HAP-1 (cell line): ENCODE measurements at regions not wholly inside any gene's neighbourhood (a gene's known extent, or its start where the extent isn't known, plus 50 kb on each side); places are given as distances from the start of the nearest gene placed in this dataset.

Experiments
- DNase-seq, 2 experiments: peaks; one replicate each; pipeline ENCODE4 v3.0.0-alpha.2; 2016 to 2020; ENCODE audit warnings: low spot score in 2 of 2
- H3K27me3 ChIP-seq: fragments of 250-450 bp; sonication (Bioruptor Pico); 2 replicates; pipeline ENCODE4 v1.5.1; 2020; ENCODE audit warnings: low read depth, mild to moderate bottlenecking, moderate library complexity
- H3K36me3 ChIP-seq: fragments of 250-450 bp; sonication (Bioruptor Pico); replicated peaks from 2 replicates; pipeline ENCODE4 v1.5.1; 2020; ENCODE audit warnings: mild to moderate bottlenecking
- H3K4me1 ChIP-seq: fragments of 250-450 bp; sonication (Bioruptor Pico); 2 replicates; pipeline ENCODE4 v1.5.1; 2020; ENCODE audit warnings: mild to moderate bottlenecking
- H3K4me3 ChIP-seq: fragments of 250-450 bp; sonication (Bioruptor Pico); 2 replicates; pipeline ENCODE4 v1.5.1; 2020; ENCODE audit warnings: mild to moderate bottlenecking, moderate library complexity
- H3K9me3 ChIP-seq: fragments of 250-450 bp; sonication (Bioruptor Pico); 2 replicates; pipeline ENCODE4 v1.5.1; 2020; ENCODE audit warnings: mild to moderate bottlenecking, moderate library complexity
- in situ Hi-C: fragments of 300-500 bp; cut with MboI; formaldehyde crosslinking; loops from 3 replicates; pipeline ENCODE4 v1.14.3; 2020; ENCODE audit warnings: low sequenced_read_pairs, inconsistent platforms, mixed read lengths

- DNase-seq, result no peak
- no peaks in the 10 kb centered on the region for H3K9me3 ChIP-seq
- H3K4me1 ChIP-seq, result no peaks in the 10 kb centered on the region
- in situ Hi-C loops, result no loop called here
- H3K4me3 ChIP-seq, result no peak overlapping the region
- no peaks in the 10 kb centered on the region for H3K36me3 ChIP-seq
- H3K27me3 ChIP-seq, result no peaks in the 10 kb centered on the region
Observed at GRCh38 chr18:24757134-24757533, 296.7 kb downstream of the HRH4 start.

- in situ Hi-C loops, result no loop called here
- H3K4me1 ChIP-seq, result no peaks in the 10 kb centered on the region
- no peak for DNase-seq
- no peaks in the 10 kb centered on the region for H3K27me3 ChIP-seq
- no peak overlapping the region for H3K4me3 ChIP-seq
- H3K36me3 ChIP-seq, result no peaks in the 10 kb centered on the region
- no peaks in the 10 kb centered on the region for H3K9me3 ChIP-seq
Observed at GRCh38 chr18:24761765-24762164, 301.3 kb downstream of the HRH4 start.

- Histone ChIP-seq H3K36me3 (no peaks in the 10 kb centered on the region), H3K4me1 (no peaks in the 10 kb centered on the region), H3K4me3 (no peak overlapping the region), H3K27me3 (no peaks in the 10 kb centered on the region), H3K9me3 (no peaks in the 10 kb centered on the region)
- no peak for DNase-seq
- in situ Hi-C loops, result no loop called here
Observed at GRCh38 chr18:24762511-24762910, 302.1 kb downstream of the HRH4 start.

- in situ Hi-C loops, result no loop called here
- Histone ChIP-seq H3K27me3 (no peaks in the 10 kb centered on the region), H3K4me3 (no peak overlapping the region), H3K36me3 (no peaks in the 10 kb centered on the region), H3K9me3 (no peaks in the 10 kb centered on the region), H3K4me1 (no peaks in the 10 kb centered on the region)
- DNase-seq, result no peak
Observed at GRCh38 chr18:24763765-24764513, 303.5 kb downstream of the HRH4 start.

GRCh38 chr18:24764766-24765165 lies 304.3 kb downstream of the HRH4 start:
- Histone ChIP-seq H3K27me3 (no peaks in the 10 kb centered on the region), H3K9me3 (no peaks in the 10 kb centered on the region), H3K36me3 (no peaks in the 10 kb centered on the region), H3K4me3 (no peak overlapping the region), H3K4me1 (no peaks in the 10 kb centered on the region)
- in situ Hi-C loops, result no loop called here
- DNase-seq, result no peak

GRCh38 chr18:24766376-24766775 lies 305.9 kb downstream of the HRH4 start:
- Histone ChIP-seq H3K27me3 (no peaks in the 10 kb centered on the region), H3K4me1 (no peaks in the 10 kb centered on the region), H3K36me3 (no peaks in the 10 kb centered on the region), H3K4me3 (no peak overlapping the region), H3K9me3 (no peaks in the 10 kb centered on the region)
- in situ Hi-C loops, result no loop called here
- no peak for DNase-seq

- in situ Hi-C loops, result no loop called here
- no peaks in the 10 kb centered on the region for H3K36me3 ChIP-seq
- H3K9me3 ChIP-seq, result no peaks in the 10 kb centered on the region
- H3K27me3 ChIP-seq, result no peaks in the 10 kb centered on the region
- H3K4me1 ChIP-seq, result no peaks in the 10 kb centered on the region
- DNase-seq, result no peak
- no peak overlapping the region for H3K4me3 ChIP-seq
Observed at GRCh38 chr18:24770311-24771024, 310.0 kb downstream of the HRH4 start.

GRCh38 chr18:24771300-24771699 lies 310.9 kb downstream of the HRH4 start:
- Histone ChIP-seq H3K4me1 (no peaks in the 10 kb centered on the region), H3K36me3 (no peaks in the 10 kb centered on the region), H3K27me3 (no peaks in the 10 kb centered on the region), H3K4me3 (no peak overlapping the region), H3K9me3 (no peaks in the 10 kb centered on the region)
- in situ Hi-C loops, result no loop called here
- DNase-seq, result no peak

- Histone ChIP-seq H3K4me3 (no peak overlapping the region), H3K36me3 (no peaks in the 10 kb centered on the region), H3K4me1 (no peaks in the 10 kb centered on the region), H3K27me3 (no peaks in the 10 kb centered on the region), H3K9me3 (no peaks in the 10 kb centered on the region)
- in situ Hi-C loops, result no loop called here
- DNase-seq, result no peak
Observed at GRCh38 chr18:24773101-24773500, 312.7 kb downstream of the HRH4 start.

GRCh38 chr18:24776019-24776418 lies 315.6 kb downstream of the HRH4 start:
- H3K4me3 ChIP-seq, result no peak overlapping the region
- no peaks in the 10 kb centered on the region for H3K4me1 ChIP-seq
- no peaks in the 10 kb centered on the region for H3K9me3 ChIP-seq
- H3K36me3 ChIP-seq, result no peaks in the 10 kb centered on the region
- no peak for DNase-seq
- in situ Hi-C loops, result no loop called here
- H3K27me3 ChIP-seq, result no peaks in the 10 kb centered on the region

GRCh38 chr18:24778810-24779418 lies 318.5 kb downstream of the HRH4 start:
- in situ Hi-C loops, result no loop called here
- no peaks in the 10 kb centered on the region for H3K36me3 ChIP-seq

GRCh38 chr18:24782566-24782965 lies 322.1 kb downstream of the HRH4 start:
- H3K4me3 ChIP-seq, result no peak overlapping the region
- H3K4me1 ChIP-seq, result no peaks in the 10 kb centered on the region
- in situ Hi-C loops, result no loop called here
- H3K27me3 ChIP-seq, result no peaks in the 10 kb centered on the region
- no peak for DNase-seq
- H3K36me3 ChIP-seq, result no peaks in the 10 kb centered on the region
- H3K9me3 ChIP-seq, result no peaks in the 10 kb centered on the region

More at GRCh38 chr18:24778810-24779418, 318.5 kb downstream of the HRH4 start:
- Histone ChIP-seq H3K4me1 (no peaks in the 10 kb centered on the region), H3K27me3 (no peaks in the 10 kb centered on the region), H3K9me3 (no peaks in the 10 kb centered on the region), H3K4me3 (no peak overlapping the region)
- DNase-seq, result no peak

GRCh38 chr18:24785019-24785418 lies 324.6 kb downstream of the HRH4 start:
- H3K27me3 ChIP-seq, result no peaks in the 10 kb centered on the region
- no peaks in the 10 kb centered on the region for H3K36me3 ChIP-seq
- no peak overlapping the region for H3K4me3 ChIP-seq
- H3K9me3 ChIP-seq, result no peaks in the 10 kb centered on the region
- DNase-seq, result no peak
- no peaks in the 10 kb centered on the region for H3K4me1 ChIP-seq
- in situ Hi-C loops, result no loop called here

- H3K9me3 ChIP-seq, result no peaks in the 10 kb centered on the region
- H3K4me1 ChIP-seq, result no peaks in the 10 kb centered on the region
- H3K27me3 ChIP-seq, result no peaks in the 10 kb centered on the region
- H3K4me3 ChIP-seq, result no peak overlapping the region
- in situ Hi-C loops, result no loop called here
- no peaks in the 10 kb centered on the region for H3K36me3 ChIP-seq
- DNase-seq, result no peak
Observed at GRCh38 chr18:24786027-24786426, 325.6 kb downstream of the HRH4 start.
